Ascending aorta (tissue), 2 donors: ENCODE measurements at regions not wholly inside any gene's neighbourhood (a gene's known extent, or its start where the extent isn't known, plus 50 kb on each side); places are given as distances from the start of the nearest gene placed in this dataset.

Source experiments
- DNase-seq, 2 donors: peaks; one replicate each; pipeline ENCODE4 v3.0.0-alpha.2; 2019; ENCODE audit warnings: low spot score in 2 of 2
- H3K27ac ChIP-seq, 2 donors: fragments of 200-600 bp; sonication (generic); one replicate each; pipeline ENCODE4 v1.5.1; 2016 to 2017; ENCODE audit warnings: mild to moderate bottlenecking in 1 of 2
- H3K27me3 ChIP-seq: fragments of 200-600 bp; sonication (generic); one replicate; pipeline ENCODE4 v1.5.1; 2017
- H3K36me3 ChIP-seq, 2 donors: fragments of 200-600 bp; sonication (generic); one replicate each; pipeline ENCODE4 v1.5.1; 2016
- H3K4me1 ChIP-seq, 2 donors: fragments of 200-600 bp; sonication (generic); one replicate each; pipeline ENCODE4 v1.5.1; 2016 to 2017; ENCODE audit warnings: mild to moderate bottlenecking in 1 of 2
- H3K4me3 ChIP-seq, 2 donors: fragments of 200-600 bp; sonication (generic); one replicate each; pipeline ENCODE4 v1.5.1; 2016 to 2017; ENCODE audit warnings: mild to moderate bottlenecking in 1 of 2
- H3K9me3 ChIP-seq, 2 donors: fragments of 200-600 bp; sonication (generic); one replicate each; pipeline ENCODE4 v1.5.1; 2016
- intact Hi-C: fragments of 100-400 bp; cut with DNase I; formaldehyde crosslinking; loops from one replicate; pipeline ENCODE4 v1.15.1; 2023
- TF ChIP-seq, protein P1 (sequence below), 3 experiments: fragments of 200-600 bp in 2 of 3; fragments of 450-650 bp in 1 of 3; sonication (generic) in 2 of 3; IDR thresholded peaks; one replicate each; pipeline ENCODE4 v1.5.1; 2016 to 2019; ENCODE audit warnings: antibody characterized with exemption in 3 of 3, mild to moderate bottlenecking in 1 of 3, moderate library complexity in 1 of 3

DNA sequence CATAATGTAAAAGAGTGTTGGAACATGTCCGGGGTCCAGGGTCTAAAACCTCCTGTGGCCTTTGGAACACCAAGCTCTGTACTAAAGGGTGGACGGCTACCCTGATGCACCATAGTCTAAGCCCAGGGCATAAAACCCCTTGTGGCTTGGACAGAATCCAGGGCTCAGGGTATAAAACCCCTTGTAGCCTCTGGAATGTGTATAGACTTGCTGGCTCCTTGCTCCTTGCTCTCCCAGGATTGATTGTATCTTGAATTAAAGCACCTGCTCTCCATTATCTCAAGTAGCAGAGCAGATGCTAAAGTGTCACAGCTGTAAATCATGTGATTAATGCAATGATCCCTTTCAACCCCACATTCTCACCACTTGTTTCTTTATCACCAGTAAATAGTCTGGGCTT is 556.5 kb downstream of the LRFN5 start:
- Histone ChIP-seq H3K27me3 (no peaks in the 10 kb centered on the region), H3K9me3 (no peaks in the 10 kb centered on the region), H3K27ac (no peak overlapping the region), H3K4me3 (no peak overlapping the region), H3K4me1 (no peaks in the 10 kb centered on the region), H3K36me3 (no peaks in the 10 kb centered on the region)
- intact Hi-C loops: no loop called here
- TF ChIP-seq, protein P1, sequence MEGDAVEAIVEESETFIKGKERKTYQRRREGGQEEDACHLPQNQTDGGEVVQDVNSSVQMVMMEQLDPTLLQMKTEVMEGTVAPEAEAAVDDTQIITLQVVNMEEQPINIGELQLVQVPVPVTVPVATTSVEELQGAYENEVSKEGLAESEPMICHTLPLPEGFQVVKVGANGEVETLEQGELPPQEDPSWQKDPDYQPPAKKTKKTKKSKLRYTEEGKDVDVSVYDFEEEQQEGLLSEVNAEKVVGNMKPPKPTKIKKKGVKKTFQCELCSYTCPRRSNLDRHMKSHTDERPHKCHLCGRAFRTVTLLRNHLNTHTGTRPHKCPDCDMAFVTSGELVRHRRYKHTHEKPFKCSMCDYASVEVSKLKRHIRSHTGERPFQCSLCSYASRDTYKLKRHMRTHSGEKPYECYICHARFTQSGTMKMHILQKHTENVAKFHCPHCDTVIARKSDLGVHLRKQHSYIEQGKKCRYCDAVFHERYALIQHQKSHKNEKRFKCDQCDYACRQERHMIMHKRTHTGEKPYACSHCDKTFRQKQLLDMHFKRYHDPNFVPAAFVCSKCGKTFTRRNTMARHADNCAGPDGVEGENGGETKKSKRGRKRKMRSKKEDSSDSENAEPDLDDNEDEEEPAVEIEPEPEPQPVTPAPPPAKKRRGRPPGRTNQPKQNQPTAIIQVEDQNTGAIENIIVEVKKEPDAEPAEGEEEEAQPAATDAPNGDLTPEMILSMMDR (IDR thresholded peaks at IDR 0.05): no peak
- DNase-seq: no peak

DNA sequence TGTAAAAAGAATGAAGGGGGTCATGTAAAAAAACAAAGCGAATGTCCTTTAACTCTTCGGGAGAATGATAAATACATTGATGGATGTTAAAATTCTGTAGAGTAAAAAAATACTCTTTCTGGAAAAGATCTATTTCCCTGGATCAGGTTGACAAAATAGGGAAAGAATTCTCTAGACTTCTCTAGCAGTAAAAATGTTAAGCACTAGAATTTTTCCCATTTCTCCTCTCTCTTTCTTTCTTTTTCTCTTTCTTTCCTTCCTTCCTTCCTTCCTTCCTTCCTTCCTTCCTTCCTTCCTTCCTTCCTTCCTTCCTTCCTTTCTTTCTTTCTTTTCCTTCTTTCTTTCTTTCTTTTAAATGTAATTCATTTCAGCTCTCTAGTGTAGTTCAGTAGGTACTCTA is 552.5 kb downstream of the LRFN5 start:
- H3K4me3 ChIP-seq: no peak overlapping the region
- DNase-seq: no peak

DNA sequence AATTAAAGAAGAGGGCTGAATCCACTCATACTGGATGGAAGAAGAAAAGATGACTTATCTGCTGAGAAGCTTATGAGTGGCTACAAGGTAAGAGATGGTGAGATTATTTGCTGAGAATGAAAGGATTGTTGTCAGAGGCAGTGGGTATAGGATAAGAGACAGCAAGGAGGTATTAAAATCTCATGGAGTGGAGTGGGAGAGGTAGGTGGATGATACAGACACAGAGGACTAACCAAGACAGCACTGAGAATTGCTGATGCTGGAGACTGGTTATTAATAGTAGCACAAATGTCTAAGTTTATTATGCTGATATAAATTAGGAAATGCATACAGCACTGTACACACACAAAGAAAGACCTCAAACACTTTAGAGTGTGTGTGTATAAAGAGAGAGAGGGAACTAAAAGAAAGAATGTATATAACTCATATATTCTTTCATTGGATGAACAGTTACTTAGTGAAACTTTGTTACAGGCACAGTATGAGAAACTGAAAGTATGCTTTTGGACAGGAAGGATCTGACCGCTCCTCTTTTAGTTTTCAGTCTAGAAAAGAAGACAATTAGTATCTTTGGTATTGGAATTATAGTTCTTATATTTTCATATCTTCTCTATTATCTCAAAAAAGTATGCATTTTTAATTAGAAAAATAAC is 543.1 kb downstream of the LRFN5 start:
- H3K27me3 ChIP-seq: no peaks in the 10 kb centered on the region
- TF ChIP-seq, protein P1 (IDR thresholded peaks at IDR 0.05): no peak
- no peak for DNase-seq
- no peak overlapping the region for H3K27ac ChIP-seq
- H3K4me1 ChIP-seq: no peaks in the 10 kb centered on the region
- no peak overlapping the region for H3K4me3 ChIP-seq
- intact Hi-C loops: no loop called here
- no peaks in the 10 kb centered on the region for H3K9me3 ChIP-seq
- H3K36me3 ChIP-seq: no peaks in the 10 kb centered on the region

More for the DNA sequence above, 552.5 kb downstream of the LRFN5 start:
- Histone ChIP-seq H3K27me3 (no peaks in the 10 kb centered on the region), H3K4me1 (no peaks in the 10 kb centered on the region), H3K27ac (no peak overlapping the region), H3K36me3 (no peaks in the 10 kb centered on the region), H3K9me3 (no peaks in the 10 kb centered on the region)
- intact Hi-C loops: no loop called here
- TF ChIP-seq, protein P1 (IDR thresholded peaks at IDR 0.05): no peak

DNA sequence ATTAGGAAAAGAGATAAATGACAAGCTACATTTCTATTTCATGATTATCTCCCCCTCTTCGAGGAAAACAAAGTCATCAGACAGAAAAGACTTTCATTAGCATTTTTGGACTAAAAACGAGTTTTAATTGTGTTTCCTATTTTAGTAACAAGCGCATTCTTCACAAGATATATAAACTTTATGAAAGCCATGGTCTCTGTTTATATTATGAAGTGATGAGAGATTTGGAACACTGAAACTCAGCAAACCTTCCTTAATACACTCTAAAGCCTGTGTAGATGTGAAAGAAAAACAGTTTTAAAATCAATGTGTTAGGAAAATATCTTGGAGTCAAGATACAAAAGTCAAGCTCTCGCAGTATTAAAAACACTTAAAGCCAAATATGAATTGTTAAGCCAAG is 539.1 kb downstream of the LRFN5 start:
- TF ChIP-seq, protein P1 (IDR thresholded peaks at IDR 0.05): no peak
- H3K4me3 ChIP-seq: no peak overlapping the region
- H3K9me3 ChIP-seq: no peaks in the 10 kb centered on the region
- no peaks in the 10 kb centered on the region for H3K4me1 ChIP-seq
- DNase-seq: no peak
- no peak overlapping the region for H3K27ac ChIP-seq
- no peaks in the 10 kb centered on the region for H3K27me3 ChIP-seq
- H3K36me3 ChIP-seq: no peaks in the 10 kb centered on the region
- intact Hi-C loops: no loop called here

DNA sequence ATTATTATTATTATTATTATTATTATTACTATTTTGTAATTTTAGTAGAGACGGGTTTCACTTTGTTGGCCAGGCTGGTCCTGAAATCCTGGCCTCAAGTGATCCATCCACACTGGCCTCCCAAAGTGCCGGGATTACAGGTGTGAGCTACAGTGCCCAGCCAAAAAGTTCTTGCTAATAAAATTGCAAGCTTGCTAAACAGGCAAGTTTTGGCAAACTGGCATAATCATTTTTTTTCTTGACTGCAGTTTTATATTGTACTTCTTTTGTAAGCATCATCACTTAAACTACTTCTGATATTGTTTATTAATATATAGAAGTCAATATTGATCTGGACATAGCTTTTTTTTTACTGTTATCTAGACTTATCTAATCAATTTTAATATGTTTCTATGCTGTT is 536.4 kb downstream of the LRFN5 start:
- Histone ChIP-seq H3K9me3 (no peaks in the 10 kb centered on the region), H3K4me3 (no peak overlapping the region), H3K4me1 (no peaks in the 10 kb centered on the region), H3K36me3 (no peaks in the 10 kb centered on the region), H3K27ac (no peak overlapping the region), H3K27me3 (no peaks in the 10 kb centered on the region)
- TF ChIP-seq, protein P1 (IDR thresholded peaks at IDR 0.05): no peak
- intact Hi-C loops: no loop called here
- DNase-seq: no peak

DNA sequence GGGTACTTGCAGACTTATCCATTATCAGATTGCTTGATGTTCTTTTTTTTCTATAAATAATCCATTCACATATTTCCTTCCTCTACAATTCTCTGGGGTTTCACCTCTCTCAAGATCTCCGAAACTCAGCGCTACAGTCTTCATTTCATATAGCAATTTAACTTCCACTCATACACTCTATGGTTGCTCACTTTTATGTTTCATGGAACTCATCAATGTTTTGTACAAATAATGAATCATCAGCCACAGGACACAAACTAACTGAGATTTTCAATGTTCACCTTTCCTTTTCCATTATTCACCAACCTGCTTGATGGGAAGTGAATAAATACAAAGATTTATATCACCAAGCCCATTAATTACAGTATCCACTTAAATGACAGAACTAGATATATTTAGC is 534.7 kb downstream of the LRFN5 start:
- DNase-seq: no peak
- Histone ChIP-seq H3K4me1 (no peaks in the 10 kb centered on the region), H3K36me3 (no peaks in the 10 kb centered on the region), H3K4me3 (no peak overlapping the region), H3K9me3 (no peaks in the 10 kb centered on the region), H3K27ac (no peak overlapping the region), H3K27me3 (no peaks in the 10 kb centered on the region)
- intact Hi-C loops: no loop called here
- TF ChIP-seq, protein P1 (IDR thresholded peaks at IDR 0.05): no peak
